ENCODE measurements at regions not wholly inside any gene's neighbourhood (a gene's known extent, or its start where the extent isn't known, plus 50 kb on each side); places are given as distances from the start of the nearest gene placed in this dataset.
"Not testable (repeated sequence)": the region's sequence is repeated elsewhere in the genome, so short reads cannot be mapped to it uniquely, and the experiment has no call there.

DNA sequence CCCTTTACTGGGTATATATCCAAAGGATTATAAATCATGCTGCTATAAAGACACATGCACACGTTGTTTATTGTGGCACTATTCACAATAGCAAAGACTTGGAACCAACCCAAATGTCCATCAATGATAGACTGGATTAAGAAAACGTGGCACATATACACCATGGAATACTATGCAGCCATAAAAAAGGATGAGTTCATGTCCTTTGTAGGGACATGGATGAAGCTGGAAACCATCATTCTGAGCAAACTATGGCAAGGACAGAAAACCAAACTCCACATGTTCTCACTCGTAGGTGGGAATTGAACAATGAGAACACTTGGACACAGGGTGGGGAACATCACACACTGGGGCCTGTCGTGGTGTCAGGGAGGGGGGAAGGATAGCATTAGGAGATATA lies 59.2 kb downstream of the CXorf49B start:
- in situ Hi-C loops (cut with HindIII; ENCODE audit: low pct_unique_long_range_greater_than_20kb, low sequenced_read_pairs); DNase-seq (ENCODE audit: low read depth, low spot score): not testable (repeated sequence)

DNA sequence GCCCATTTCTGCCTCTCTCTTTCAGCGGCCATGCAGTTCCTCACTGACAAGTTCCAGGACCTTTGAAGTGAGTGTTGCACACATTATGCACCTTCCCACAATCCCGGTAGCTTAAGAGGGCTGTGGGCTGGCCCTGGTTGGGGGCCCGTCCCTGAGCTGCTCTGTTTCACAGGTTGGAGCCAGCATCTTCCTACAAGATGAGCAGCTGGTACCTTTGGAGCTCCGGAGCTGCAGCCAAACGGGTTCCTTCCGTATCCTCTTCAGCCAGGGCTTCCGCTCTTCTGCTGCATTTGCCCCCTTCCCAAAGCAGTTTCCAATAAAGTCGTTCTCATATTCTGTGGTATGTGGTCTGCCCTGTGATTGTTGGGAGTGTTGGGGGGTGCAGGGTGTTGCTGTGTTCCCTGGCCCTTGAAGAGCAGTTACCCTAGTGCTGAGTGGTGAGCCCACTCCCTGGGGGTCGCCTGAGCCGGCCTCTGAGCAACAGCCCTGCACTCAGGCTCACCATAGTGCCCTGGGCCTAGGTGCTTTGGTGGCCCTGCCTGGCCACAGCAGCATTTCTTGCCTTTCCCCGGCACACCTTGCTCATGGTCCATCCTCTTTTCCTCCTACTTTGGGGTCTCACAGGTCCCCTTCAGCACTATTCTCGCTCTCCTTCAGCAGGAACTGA lies 60.4 kb downstream of the CXorf49B start:
- in situ Hi-C loops (cut with HindIII; ENCODE audit: low pct_unique_long_range_greater_than_20kb, low sequenced_read_pairs), result no loop called here
- DNase-seq (ENCODE audit: low read depth, low spot score), result no peak

DNA sequence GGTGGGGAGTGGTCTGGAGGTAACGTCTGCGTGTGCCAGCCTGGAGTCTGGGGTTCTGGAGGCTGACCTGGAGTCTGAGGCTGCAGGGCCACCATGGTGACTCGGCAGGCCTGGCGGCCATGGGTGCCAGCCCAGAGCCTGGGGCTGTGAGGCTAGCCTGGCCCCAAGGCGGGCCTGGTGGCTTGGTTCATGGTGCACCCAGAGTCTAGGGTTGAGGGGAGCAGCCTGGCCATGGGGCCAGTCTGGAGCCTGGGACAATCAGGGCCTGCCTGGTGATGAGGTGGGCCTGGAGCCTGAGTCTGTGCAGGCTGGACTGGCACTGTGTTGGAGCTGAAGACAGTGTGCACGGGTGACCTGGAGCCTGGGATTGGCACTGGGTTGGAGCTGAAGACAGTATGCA lies 64.9 kb downstream of the CXorf49B start:
- no peak for DNase-seq (ENCODE audit: low read depth, low spot score)
- in situ Hi-C loops (cut with HindIII; ENCODE audit: low pct_unique_long_range_greater_than_20kb, low sequenced_read_pairs), result no loop called here

DNA sequence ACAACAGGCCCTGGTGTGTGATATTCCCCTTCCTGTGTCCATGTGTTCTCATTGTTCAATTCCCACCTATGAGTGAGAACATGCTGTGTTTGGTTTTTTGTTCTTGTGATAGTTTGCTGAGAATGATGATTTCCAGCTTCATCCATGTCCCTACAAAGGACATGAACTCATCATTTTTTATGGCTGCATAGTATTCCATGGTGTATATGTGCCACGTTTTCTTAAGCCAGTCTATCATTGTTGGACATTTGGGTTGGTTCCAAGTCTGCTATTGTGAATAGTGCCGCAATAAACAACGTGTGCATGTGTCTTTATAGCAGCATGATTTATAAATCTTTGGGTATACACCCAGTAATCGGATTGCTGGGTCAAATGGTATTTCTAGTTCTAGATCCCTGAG lies 72.6 kb upstream of the NHSL2 start:
- in situ Hi-C loops (cut with HindIII; ENCODE audit: low pct_unique_long_range_greater_than_20kb, low sequenced_read_pairs); DNase-seq (ENCODE audit: low read depth, low spot score): not testable (repeated sequence)

DNA sequence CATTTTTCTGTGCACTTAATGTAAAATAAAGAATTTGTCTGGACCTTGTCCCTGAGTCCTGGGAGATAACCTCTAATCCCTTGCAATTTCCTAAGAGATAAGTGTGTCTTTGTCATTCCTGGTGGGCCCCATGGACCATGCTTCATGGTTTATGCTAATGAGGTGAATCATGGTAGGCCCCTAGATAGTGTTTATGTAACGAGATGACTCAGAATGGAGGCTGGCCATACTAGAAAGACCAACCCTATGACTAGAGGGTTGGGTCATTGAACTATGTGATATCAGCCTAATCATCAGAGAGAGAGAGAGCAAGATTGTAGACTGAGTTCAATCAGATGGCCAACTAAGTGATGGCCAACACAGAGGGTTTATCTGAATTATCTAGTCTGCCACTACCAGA lies 64.2 kb upstream of the NHSL2 start:
- in situ Hi-C loops (cut with HindIII; ENCODE audit: low pct_unique_long_range_greater_than_20kb, low sequenced_read_pairs), result no loop called here
- no peak for DNase-seq (ENCODE audit: low read depth, low spot score)

DNA sequence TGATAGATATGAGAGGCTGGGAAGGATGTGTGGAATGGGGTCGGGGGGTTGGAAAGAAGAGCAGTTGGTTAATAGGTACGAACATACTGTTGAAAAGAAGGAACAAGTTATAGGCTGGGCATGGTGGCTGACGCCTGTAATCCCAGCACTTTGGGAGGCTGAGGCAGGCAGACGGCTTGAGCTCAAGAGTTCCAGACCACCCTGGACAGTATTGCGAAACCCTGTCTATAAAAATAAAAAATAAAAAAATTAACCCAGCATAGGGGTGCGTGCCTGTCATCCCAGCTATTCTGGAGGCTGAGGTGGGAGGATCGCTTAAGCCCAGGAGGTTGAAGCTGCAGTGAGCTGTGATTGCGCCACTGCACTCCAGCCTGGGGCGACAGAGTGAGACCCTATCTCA lies 58.5 kb upstream of the NHSL2 start:
- in situ Hi-C loops (cut with HindIII; ENCODE audit: low pct_unique_long_range_greater_than_20kb, low sequenced_read_pairs), result no loop called here
- DNase-seq (ENCODE audit: low read depth, low spot score), result no peak

DNA sequence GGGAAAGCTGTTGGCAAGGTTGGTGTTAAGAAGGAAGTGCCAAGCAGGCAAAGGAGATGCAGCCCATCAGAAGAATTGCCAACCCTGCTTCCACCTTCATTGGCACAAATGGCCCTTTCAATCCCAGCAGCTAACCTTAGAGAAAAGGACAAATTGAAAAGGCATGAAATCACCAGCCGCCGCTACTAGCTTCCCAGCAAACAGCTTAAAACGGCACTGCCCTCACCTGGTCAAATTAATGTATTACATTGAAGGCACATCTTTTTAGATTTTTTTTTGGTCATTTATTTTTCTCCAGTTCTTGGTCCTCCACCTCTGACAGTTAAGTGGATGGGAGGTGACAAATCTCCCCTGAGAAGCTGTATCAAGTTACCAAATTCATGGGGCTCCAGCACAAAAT lies 51.0 kb upstream of the NHSL2 start:
- in situ Hi-C loops (cut with HindIII; ENCODE audit: low pct_unique_long_range_greater_than_20kb, low sequenced_read_pairs), result no loop called here
- DNase-seq (ENCODE audit: low read depth, low spot score), result peak; percentile 57

Small RNAs in the stretch of these regions (small RNA-seq; reads per million reads assigned to genes)
- gene BX276092.3, result 0 reads per million in 2 experiments
